SK-N-SH treated with all-trans-retinoic acid at 6 μM for 48 hours (cell line): ENCODE measurements at regions not wholly inside any gene's neighbourhood (a gene's known extent, or its start where the extent isn't known, plus 50 kb on each side); places are given as distances from the start of the nearest gene placed in this dataset.

Source experiments
- ATAC-seq: fragments of 200-7000 bp; cut with Tn5 transposase; 3 replicates; pipeline ENCODE4 v1.9.1; 2020; ENCODE audit warnings: mild to moderate bottlenecking, moderate library complexity
- ARNTL ChIP-seq: fragments of 450-650 bp; formaldehyde crosslinking; IDR thresholded peaks from 2 replicates; pipeline ENCODE4 v1.5.0; 2020; ENCODE audit warnings: low read depth, mild to moderate bottlenecking, moderate library complexity, borderline replicate concordance
- BACH2 ChIP-seq: fragments of 250-450 bp; sonication (Bioruptor Pico); IDR thresholded peaks from 2 replicates; pipeline ENCODE4 v1.9.0; 2021; ENCODE audit warnings: mild to moderate bottlenecking, borderline replicate concordance
- CSDC2 ChIP-seq: fragments of 250-450 bp; sonication (Bioruptor Pico); IDR thresholded peaks from 2 replicates; pipeline ENCODE4 v1.5.0; 2020; ENCODE audit warnings: mild to moderate bottlenecking, moderate library complexity
- ESRRG ChIP-seq: fragments of 250-450 bp; sonication (Bioruptor Pico); IDR thresholded peaks from 2 replicates; pipeline ENCODE4 v1.6.1; 2021; ENCODE audit warnings: mild to moderate bottlenecking
- GLIS3 ChIP-seq: fragments of 250-450 bp; sonication (Bioruptor Pico); IDR thresholded peaks from 2 replicates; pipeline ENCODE4 v1.5.0; 2020; ENCODE audit warnings: mild to moderate bottlenecking, moderate library complexity
- OSR1 ChIP-seq: fragments of 250-450 bp; sonication (Bioruptor Pico); IDR thresholded peaks from 2 replicates; pipeline ENCODE4 v1.8.0; 2022; ENCODE audit warnings: moderate library complexity, mild to moderate bottlenecking, inconsistent platforms
- PPARA ChIP-seq: fragments of 250-450 bp; sonication (Bioruptor Pico); IDR thresholded peaks from 2 replicates; pipeline ENCODE4 v1.5.0; 2020; ENCODE audit warnings: mild to moderate bottlenecking, borderline replicate concordance
- RARB ChIP-seq: fragments of 250-450 bp; sonication (Bioruptor Pico); IDR thresholded peaks from 2 replicates; pipeline ENCODE4 v1.8.0; 2021; ENCODE audit warnings: mild to moderate bottlenecking, moderate library complexity
- SNAI2 ChIP-seq: fragments of 250-450 bp; sonication (Bioruptor Pico); IDR thresholded peaks from 2 replicates; pipeline ENCODE4 v1.5.0; 2020; ENCODE audit warnings: mild to moderate bottlenecking, moderate library complexity
- TCF4 ChIP-seq: fragments of 250-450 bp; sonication (Bioruptor Pico); IDR thresholded peaks from 2 replicates; pipeline ENCODE4 v1.8.0; 2021; ENCODE audit warnings: mild to moderate bottlenecking, moderate library complexity, borderline replicate concordance
- TOX ChIP-seq: fragments of 250-450 bp; sonication (Bioruptor Pico); IDR thresholded peaks from 2 replicates; pipeline ENCODE4 v1.8.0; 2021; ENCODE audit warnings: mild to moderate bottlenecking, moderate library complexity, borderline replicate concordance
- ZC3H10 ChIP-seq: fragments of 250-450 bp; sonication (Bioruptor Pico); IDR thresholded peaks from 2 replicates; pipeline ENCODE4 v1.5.1; 2021; ENCODE audit warnings: mild to moderate bottlenecking, moderate library complexity
- ZFP3 ChIP-seq: fragments of 250-450 bp; sonication (Bioruptor Pico); IDR thresholded peaks from 2 replicates; pipeline ENCODE4 v1.5.0; 2020; ENCODE audit warnings: mild to moderate bottlenecking, moderate library complexity
- ZFP30 ChIP-seq: fragments of 450-650 bp; formaldehyde crosslinking; IDR thresholded peaks from 2 replicates; pipeline ENCODE4 v1.5.0; 2022; ENCODE audit warnings: mild to moderate bottlenecking, moderate library complexity
- ZNF565 ChIP-seq: fragments of 450-650 bp; formaldehyde crosslinking; conservative IDR thresholded peaks from 2 replicates; pipeline ENCODE4 v1.5.0; 2020; ENCODE audit warnings: low read depth, mild to moderate bottlenecking, moderate library complexity
- ZNF70 ChIP-seq: fragments of 450-650 bp; formaldehyde crosslinking; IDR thresholded peaks from 2 replicates; pipeline ENCODE4 v1.5.0; 2020; ENCODE audit warnings: mild to moderate bottlenecking, moderate library complexity
- ZNF8 ChIP-seq: fragments of 450-650 bp; formaldehyde crosslinking; IDR thresholded peaks from 2 replicates; pipeline ENCODE4 v1.5.0; 2020; ENCODE audit warnings: mild to moderate bottlenecking, moderate library complexity
- TF ChIP-seq, protein P1 (sequence below): fragments of 250-450 bp; sonication (Bioruptor Pico); IDR thresholded peaks from 2 replicates; pipeline ENCODE4 v1.5.0; 2020; ENCODE audit warnings: mild to moderate bottlenecking, moderate library complexity
- TF ChIP-seq, protein P2 (sequence below): fragments of 250-450 bp; sonication (Bioruptor Pico); IDR thresholded peaks from 2 replicates; pipeline ENCODE4 v1.8.0; 2021; ENCODE audit warnings: low read depth, mild to moderate bottlenecking, moderate library complexity, borderline replicate concordance
- TF ChIP-seq, protein P3 (sequence below): fragments of 250-450 bp; sonication (Bioruptor Pico); IDR thresholded peaks from 2 replicates; pipeline ENCODE4 v1.5.1; 2021; ENCODE audit warnings: mild to moderate bottlenecking, moderate library complexity
- TF ChIP-seq, protein P4 (sequence below): fragments of 250-450 bp; sonication (Bioruptor Pico); IDR thresholded peaks from 2 replicates; pipeline ENCODE4 v1.8.0; 2020; ENCODE audit warnings: mild to moderate bottlenecking, moderate library complexity, borderline replicate concordance

DNA sequence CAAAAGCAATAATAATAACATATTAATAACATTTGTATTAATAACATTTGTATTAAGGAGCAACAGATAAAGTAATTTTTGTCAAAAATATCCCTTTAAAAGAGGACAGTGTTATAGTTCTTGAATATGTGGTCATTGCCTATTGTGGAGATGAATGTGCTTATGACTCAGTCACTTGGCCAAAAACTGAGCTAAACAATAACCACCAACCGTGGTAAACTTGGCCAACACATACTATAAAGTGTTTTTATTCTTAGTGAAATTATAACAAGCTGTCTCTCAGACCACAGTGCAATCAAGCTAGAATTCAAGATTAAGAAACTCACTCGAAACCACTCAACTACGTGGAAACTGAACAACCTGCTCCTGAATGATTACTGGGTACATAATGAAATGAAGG lies 159.2 kb upstream of the PLPPR1 start:
- ATAC-seq, result no peak
- TF ChIP-seq CSDC2 (CRISPR knock-in tag) (no peak), ESRRG (CRISPR knock-in tag) (no peak), TOX (CRISPR knock-in tag) (no peak), ZFP30 (CRISPR knock-in tag) (no peak), ZNF565 (CRISPR knock-in tag) (no peak), ZNF8 (CRISPR knock-in tag) (no peak), PPARA (no peak), ZC3H10 (CRISPR knock-in tag) (no peak)
- TF ChIP-seq, protein P1, sequence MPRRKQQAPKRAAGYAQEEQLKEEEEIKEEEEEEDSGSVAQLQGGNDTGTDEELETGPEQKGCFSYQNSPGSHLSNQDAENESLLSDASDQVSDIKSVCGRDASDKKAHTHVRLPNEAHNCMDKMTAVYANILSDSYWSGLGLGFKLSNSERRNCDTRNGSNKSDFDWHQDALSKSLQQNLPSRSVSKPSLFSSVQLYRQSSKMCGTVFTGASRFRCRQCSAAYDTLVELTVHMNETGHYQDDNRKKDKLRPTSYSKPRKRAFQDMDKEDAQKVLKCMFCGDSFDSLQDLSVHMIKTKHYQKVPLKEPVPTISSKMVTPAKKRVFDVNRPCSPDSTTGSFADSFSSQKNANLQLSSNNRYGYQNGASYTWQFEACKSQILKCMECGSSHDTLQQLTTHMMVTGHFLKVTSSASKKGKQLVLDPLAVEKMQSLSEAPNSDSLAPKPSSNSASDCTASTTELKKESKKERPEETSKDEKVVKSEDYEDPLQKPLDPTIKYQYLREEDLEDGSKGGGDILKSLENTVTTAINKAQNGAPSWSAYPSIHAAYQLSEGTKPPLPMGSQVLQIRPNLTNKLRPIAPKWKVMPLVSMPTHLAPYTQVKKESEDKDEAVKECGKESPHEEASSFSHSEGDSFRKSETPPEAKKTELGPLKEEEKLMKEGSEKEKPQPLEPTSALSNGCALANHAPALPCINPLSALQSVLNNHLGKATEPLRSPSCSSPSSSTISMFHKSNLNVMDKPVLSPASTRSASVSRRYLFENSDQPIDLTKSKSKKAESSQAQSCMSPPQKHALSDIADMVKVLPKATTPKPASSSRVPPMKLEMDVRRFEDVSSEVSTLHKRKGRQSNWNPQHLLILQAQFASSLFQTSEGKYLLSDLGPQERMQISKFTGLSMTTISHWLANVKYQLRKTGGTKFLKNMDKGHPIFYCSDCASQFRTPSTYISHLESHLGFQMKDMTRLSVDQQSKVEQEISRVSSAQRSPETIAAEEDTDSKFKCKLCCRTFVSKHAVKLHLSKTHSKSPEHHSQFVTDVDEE (CRISPR knock-in tag), result no peak
- TF ChIP-seq, protein P2, sequence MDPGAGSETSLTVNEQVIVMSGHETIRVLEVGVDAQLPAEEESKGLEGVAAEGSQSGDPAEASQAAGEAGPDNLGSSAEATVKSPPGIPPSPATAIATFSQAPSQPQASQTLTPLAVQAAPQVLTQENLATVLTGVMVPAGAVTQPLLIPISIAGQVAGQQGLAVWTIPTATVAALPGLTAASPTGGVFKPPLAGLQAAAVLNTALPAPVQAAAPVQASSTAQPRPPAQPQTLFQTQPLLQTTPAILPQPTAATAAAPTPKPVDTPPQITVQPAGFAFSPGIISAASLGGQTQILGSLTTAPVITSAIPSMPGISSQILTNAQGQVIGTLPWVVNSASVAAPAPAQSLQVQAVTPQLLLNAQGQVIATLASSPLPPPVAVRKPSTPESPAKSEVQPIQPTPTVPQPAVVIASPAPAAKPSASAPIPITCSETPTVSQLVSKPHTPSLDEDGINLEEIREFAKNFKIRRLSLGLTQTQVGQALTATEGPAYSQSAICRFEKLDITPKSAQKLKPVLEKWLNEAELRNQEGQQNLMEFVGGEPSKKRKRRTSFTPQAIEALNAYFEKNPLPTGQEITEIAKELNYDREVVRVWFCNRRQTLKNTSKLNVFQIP (CRISPR knock-in tag), result no peak

DNA sequence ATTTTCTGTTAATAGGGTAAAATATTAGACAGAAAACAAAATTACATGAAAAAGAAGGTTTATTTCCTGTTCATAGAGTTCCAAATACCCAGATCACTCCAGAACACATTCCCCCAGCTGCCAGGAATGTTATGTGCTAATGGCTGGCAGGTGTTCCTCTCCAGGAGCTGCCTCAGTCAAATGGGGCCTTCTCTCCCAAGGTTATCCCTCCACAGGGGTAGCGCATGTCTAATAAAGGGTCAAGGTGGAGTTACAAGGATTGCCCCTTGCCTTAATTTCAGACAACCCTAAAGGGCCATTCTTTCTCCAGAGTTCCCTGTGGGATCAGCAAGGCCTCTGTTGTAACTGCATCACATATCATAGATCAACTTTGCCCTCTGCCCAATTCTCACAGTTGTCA lies 148.6 kb upstream of the PLPPR1 start:
- no peak for ATAC-seq
- TF ChIP-seq, protein P3, sequence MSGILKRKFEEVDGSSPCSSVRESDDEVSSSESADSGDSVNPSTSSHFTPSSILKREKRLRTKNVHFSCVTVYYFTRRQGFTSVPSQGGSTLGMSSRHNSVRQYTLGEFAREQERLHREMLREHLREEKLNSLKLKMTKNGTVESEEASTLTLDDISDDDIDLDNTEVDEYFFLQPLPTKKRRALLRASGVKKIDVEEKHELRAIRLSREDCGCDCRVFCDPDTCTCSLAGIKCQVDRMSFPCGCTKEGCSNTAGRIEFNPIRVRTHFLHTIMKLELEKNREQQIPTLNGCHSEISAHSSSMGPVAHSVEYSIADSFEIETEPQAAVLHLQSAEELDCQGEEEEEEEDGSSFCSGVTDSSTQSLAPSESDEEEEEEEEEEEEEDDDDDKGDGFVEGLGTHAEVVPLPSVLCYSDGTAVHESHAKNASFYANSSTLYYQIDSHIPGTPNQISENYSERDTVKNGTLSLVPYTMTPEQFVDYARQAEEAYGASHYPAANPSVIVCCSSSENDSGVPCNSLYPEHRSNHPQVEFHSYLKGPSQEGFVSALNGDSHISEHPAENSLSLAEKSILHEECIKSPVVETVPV (CRISPR knock-in tag), result no peak
- TF ChIP-seq ESRRG (CRISPR knock-in tag) (no peak), ZFP3 (CRISPR knock-in tag) (no peak), RARB (CRISPR knock-in tag) (no peak), TOX (CRISPR knock-in tag) (no peak), GLIS3 (CRISPR knock-in tag) (no peak), ZNF8 (CRISPR knock-in tag) (no peak), ZC3H10 (CRISPR knock-in tag) (no peak), ARNTL (CRISPR knock-in tag) (no peak), OSR1 (CRISPR knock-in tag) (no peak)
- TF ChIP-seq, protein P4, sequence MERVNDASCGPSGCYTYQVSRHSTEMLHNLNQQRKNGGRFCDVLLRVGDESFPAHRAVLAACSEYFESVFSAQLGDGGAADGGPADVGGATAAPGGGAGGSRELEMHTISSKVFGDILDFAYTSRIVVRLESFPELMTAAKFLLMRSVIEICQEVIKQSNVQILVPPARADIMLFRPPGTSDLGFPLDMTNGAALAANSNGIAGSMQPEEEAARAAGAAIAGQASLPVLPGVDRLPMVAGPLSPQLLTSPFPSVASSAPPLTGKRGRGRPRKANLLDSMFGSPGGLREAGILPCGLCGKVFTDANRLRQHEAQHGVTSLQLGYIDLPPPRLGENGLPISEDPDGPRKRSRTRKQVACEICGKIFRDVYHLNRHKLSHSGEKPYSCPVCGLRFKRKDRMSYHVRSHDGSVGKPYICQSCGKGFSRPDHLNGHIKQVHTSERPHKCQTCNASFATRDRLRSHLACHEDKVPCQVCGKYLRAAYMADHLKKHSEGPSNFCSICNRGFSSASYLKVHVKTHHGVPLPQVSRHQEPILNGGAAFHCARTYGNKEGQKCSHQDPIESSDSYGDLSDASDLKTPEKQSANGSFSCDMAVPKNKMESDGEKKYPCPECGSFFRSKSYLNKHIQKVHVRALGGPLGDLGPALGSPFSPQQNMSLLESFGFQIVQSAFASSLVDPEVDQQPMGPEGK, result no peak

DNA sequence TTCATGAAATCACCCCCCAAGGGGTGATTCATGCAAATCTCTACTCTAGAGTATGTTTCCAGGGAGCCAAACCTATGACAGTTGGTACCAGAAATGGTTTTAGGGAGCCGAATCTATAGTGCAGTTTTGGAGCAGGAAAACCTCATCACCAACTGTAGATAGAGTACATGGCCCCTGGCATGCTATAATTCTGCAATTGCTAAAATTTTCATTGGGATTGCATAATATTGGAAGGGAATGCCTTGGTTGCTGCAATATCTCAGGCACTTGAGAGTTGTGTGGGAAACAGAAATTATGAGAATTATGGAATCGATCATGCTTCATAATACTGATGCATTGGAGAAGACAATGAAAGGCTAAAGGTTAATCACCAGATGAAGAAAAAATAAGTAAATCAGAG lies 148.2 kb upstream of the PLPPR1 start:
- no peak for TF ChIP-seq TOX (CRISPR knock-in tag)
- no peak for ATAC-seq

DNA sequence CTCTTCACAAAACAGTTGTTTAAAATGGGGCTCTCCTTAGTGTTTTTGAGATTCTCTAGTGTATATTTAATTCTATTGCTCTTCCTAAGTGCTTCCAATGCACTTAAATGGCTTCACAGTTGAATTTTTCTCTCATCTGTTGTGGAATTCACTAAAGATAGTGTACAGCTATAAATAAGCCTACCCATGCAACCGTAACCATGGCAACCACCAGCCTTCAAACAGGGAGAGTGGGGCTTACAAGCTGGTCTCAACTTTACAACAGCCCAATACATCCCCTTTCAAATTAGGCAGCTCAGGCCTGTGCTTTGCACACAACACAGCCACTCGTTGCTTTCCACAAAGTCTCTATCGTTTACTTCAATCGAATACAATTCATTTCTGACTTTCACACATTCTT lies 144.0 kb upstream of the PLPPR1 start:
- no peak for ATAC-seq
- TF ChIP-seq, protein P4, result no peak
- no peak for TF ChIP-seq BACH2
- TF ChIP-seq, protein P2 (CRISPR knock-in tag), result no peak
- TF ChIP-seq ZFP30 (CRISPR knock-in tag), result no peak
- TF ChIP-seq SNAI2 (CRISPR knock-in tag), result no peak
- TF ChIP-seq OSR1 (CRISPR knock-in tag), result no peak
- TF ChIP-seq PPARA, result no peak
- no peak for TF ChIP-seq ZC3H10 (CRISPR knock-in tag)
- no peak for TF ChIP-seq RARB (CRISPR knock-in tag)
- no peak for TF ChIP-seq ZNF8 (CRISPR knock-in tag)
- TF ChIP-seq, protein P3 (CRISPR knock-in tag), result no peak
- TF ChIP-seq ZFP3 (CRISPR knock-in tag), result no peak
- no peak for TF ChIP-seq ESRRG (CRISPR knock-in tag)
- TF ChIP-seq TOX (CRISPR knock-in tag), result no peak
- TF ChIP-seq GLIS3 (CRISPR knock-in tag), result no peak
- no peak for TF ChIP-seq ZNF70 (CRISPR knock-in tag)
- no peak for TF ChIP-seq TCF4 (CRISPR knock-in tag)
